Astrocyte (in vitro differentiated cells and primary cell): ENCODE measurements at regions not wholly inside any gene's neighbourhood (a gene's known extent, or its start where the extent isn't known, plus 50 kb on each side); places are given as distances from the start of the nearest gene placed in this dataset.

ENCODE experiments used
- DNase-seq: peaks from one replicate; pipeline ENCODE4 v3.0.0-alpha.2; 2010; ENCODE audit warnings: low read depth
- FAIRE-seq: peaks from 2 replicates; lab custom pipeline; 2011; peaks lifted over from hg19 to GRCh38; lab: Jason Lieb, UNC
- H2AFZ ChIP-seq: 2 replicates; pipeline ENCODE4 v1.6.0; 2012; ENCODE audit warnings: low read depth, low read length, inconsistent platforms
- H3K27ac ChIP-seq: 2 replicates; pipeline ENCODE4 v1.5.1; 2011; ENCODE audit warnings: low read depth, low read length, inconsistent platforms
- H3K27me3 ChIP-seq: 2 replicates; pipeline ENCODE4 v1.6.0; 2011; ENCODE audit warnings: low read length, inconsistent platforms; ENCODE audit not compliant: insufficient read depth
- H3K36me3 ChIP-seq: 2 replicates; pipeline ENCODE4 v1.5.1; 2011; ENCODE audit warnings: low read length, inconsistent platforms; ENCODE audit not compliant: insufficient read depth
- H3K4me1 ChIP-seq: 2 replicates; pipeline ENCODE4 v1.5.1; 2011; ENCODE audit warnings: low read length, inconsistent platforms; ENCODE audit not compliant: insufficient read depth
- H3K4me2 ChIP-seq: 2 replicates; pipeline ENCODE4 v1.6.0; 2012; ENCODE audit warnings: low read length, inconsistent platforms
- H3K4me3 ChIP-seq: 2 replicates; pipeline ENCODE4 v1.5.1; 2011; ENCODE audit warnings: low read depth, mild to moderate bottlenecking, low read length, inconsistent platforms; ENCODE audit not compliant: insufficient read depth
- H3K79me2 ChIP-seq: 2 replicates; pipeline ENCODE4 v1.6.0; 2012; ENCODE audit warnings: mild to moderate bottlenecking, low read length, inconsistent platforms; ENCODE audit not compliant: insufficient read depth
- H3K9ac ChIP-seq: 2 replicates; pipeline ENCODE4 v1.6.0; 2012; ENCODE audit warnings: mild to moderate bottlenecking, low read length, inconsistent platforms
- H3K9me3 ChIP-seq: 2 replicates; pipeline ENCODE4 v1.5.1; 2012; ENCODE audit warnings: low read depth, mild to moderate bottlenecking, low read length, inconsistent platforms; ENCODE audit not compliant: insufficient read depth
- H4K20me1 ChIP-seq: 2 replicates; pipeline ENCODE4 v1.6.0; 2012; ENCODE audit warnings: low read length, inconsistent platforms; ENCODE audit not compliant: insufficient read depth
- H3K27ac Mint-ChIP-seq: one replicate; pipeline ENCODE4 v1.8.0; 2021; ENCODE audit warnings: mild to moderate bottlenecking, mixed read lengths; ENCODE audit not compliant: unreplicated experiment
- H3K27me3 Mint-ChIP-seq: one replicate; pipeline ENCODE4 v1.8.0; 2021; ENCODE audit warnings: low read depth, mixed read lengths; ENCODE audit not compliant: unreplicated experiment
- H3K36me3 Mint-ChIP-seq: one replicate; pipeline ENCODE4 v1.8.0; 2021; ENCODE audit warnings: low read depth, mixed read lengths; ENCODE audit not compliant: unreplicated experiment
- H3K4me1 Mint-ChIP-seq: one replicate; pipeline ENCODE4 v1.8.0; 2021; ENCODE audit warnings: low read depth, mixed read lengths; ENCODE audit not compliant: unreplicated experiment
- H3K4me3 Mint-ChIP-seq: one replicate; pipeline ENCODE4 v1.8.0; 2021; ENCODE audit warnings: mild to moderate bottlenecking, moderate library complexity, mixed read lengths; ENCODE audit not compliant: unreplicated experiment
- H3K9me3 Mint-ChIP-seq: one replicate; pipeline ENCODE4 v1.8.0; 2021; ENCODE audit warnings: mild to moderate bottlenecking, mixed read lengths; ENCODE audit not compliant: unreplicated experiment
- CTCF ChIP-seq: IDR thresholded peaks from 2 replicates; pipeline ENCODE4 v1.5.1; 2011; ENCODE audit warnings: low read depth, mild to moderate bottlenecking, inconsistent platforms, low read length, moderate library complexity; ENCODE audit not compliant: insufficient read depth
- EZH2 ChIP-seq: IDR thresholded peaks from 2 replicates; pipeline ENCODE4 v1.6.1; 2012; ENCODE audit warnings: mild to moderate bottlenecking, low read length, inconsistent platforms; ENCODE audit not compliant: insufficient read depth

- Histone ChIP-seq H4K20me1 (no peaks in the 10 kb centered on the region), H3K9ac (no peak overlapping the region), H3K79me2 (no peaks in the 10 kb centered on the region), H3K4me3 (no peak overlapping the region), H3K4me2 (no peak overlapping the region), H3K27ac (no peak overlapping the region), H3K27me3 (no peaks in the 10 kb centered on the region), H3K36me3 (no peaks in the 10 kb centered on the region), H3K4me1 (no peaks in the 10 kb centered on the region), H3K9me3 (no peaks in the 10 kb centered on the region), H2AFZ (no peak overlapping the region)
- Mint-ChIP-seq H3K4me1 (no peaks in the 10 kb centered on the region), H3K4me3 (no peak overlapping the region), H3K36me3 (no peaks in the 10 kb centered on the region), H3K9me3 (no peaks in the 10 kb centered on the region), H3K27me3 (peaks cover 50% of the 10 kb centered on the region), H3K27ac (no peak overlapping the region)
- TF ChIP-seq CTCF (no peak), EZH2 (no peak)
- FAIRE-seq, result no peak
- DNase-seq, result no peak
These were observed 310.7 kb upstream of the CCL2 start for GRCh38 chr17:33944412-33944811.

GRCh38 chr17:33944826-33945225, 310.3 kb upstream of the CCL2 start:
- peaks cover 48% of the 10 kb centered on the region for H3K27me3 Mint-ChIP-seq

More at GRCh38 chr17:33944826-33945225, 310.3 kb upstream of the CCL2 start:
- Histone ChIP-seq H3K36me3 (no peaks in the 10 kb centered on the region), H3K4me3 (no peak overlapping the region), H3K27ac (no peak overlapping the region), H4K20me1 (no peaks in the 10 kb centered on the region), H3K9ac (no peak overlapping the region), H3K9me3 (no peaks in the 10 kb centered on the region), H2AFZ (no peak overlapping the region), H3K4me2 (no peak overlapping the region), H3K4me1 (no peaks in the 10 kb centered on the region), H3K27me3 (no peaks in the 10 kb centered on the region), H3K79me2 (no peaks in the 10 kb centered on the region)
- no peak overlapping the region for H3K27ac Mint-ChIP-seq
- TF ChIP-seq CTCF (no peak), EZH2 (no peak)
- H3K4me1 Mint-ChIP-seq, result no peaks in the 10 kb centered on the region
- DNase-seq (no peak), FAIRE-seq (no peak)
- no peaks in the 10 kb centered on the region for H3K36me3 Mint-ChIP-seq
- no peak overlapping the region for H3K4me3 Mint-ChIP-seq
- H3K9me3 Mint-ChIP-seq, result no peaks in the 10 kb centered on the region
